Activated CD4-positive, alpha-beta T cell treated with anti-CD3 and anti-CD28 coated beads, Interleukin-2, amount 50 U/mL, for 1 hour (primary cell): ENCODE measurements at regions not wholly inside any gene's neighbourhood (a gene's known extent, or its start where the extent isn't known, plus 50 kb on each side); places are given as distances from the start of the nearest gene placed in this dataset.
"Not testable (repeated sequence)": the region's sequence is repeated elsewhere in the genome, so short reads cannot be mapped to it uniquely, and the experiment has no call there.

ENCODE experiments used
- DNase-seq: peaks from one replicate; pipeline ENCODE4 v3.0.0-alpha.2; 2020

GRCh38 chr3:82261013-82261412 is 499.6 kb upstream of the GBE1 start:
- DNase-seq: no peak

- DNase-seq: no peak
Measured at GRCh38 chr3:82259994-82260393, 498.5 kb upstream of the GBE1 start.

- DNase-seq: no peak
Measured at GRCh38 chr3:82240322-82240721, 478.9 kb upstream of the GBE1 start.

- DNase-seq: no peak
Measured at GRCh38 chr3:82236257-82236656, 474.8 kb upstream of the GBE1 start.

- DNase-seq: no peak
Measured at GRCh38 chr3:82229397-82229796, 468.0 kb upstream of the GBE1 start.

- no peak for DNase-seq
Measured at GRCh38 chr3:82224661-82225060, 463.2 kb upstream of the GBE1 start.

- no peak for DNase-seq
Measured at GRCh38 chr3:82222401-82222800, 461.0 kb upstream of the GBE1 start.

GRCh38 chr3:82217571-82217970 is 456.1 kb upstream of the GBE1 start:
- no peak for DNase-seq

- DNase-seq: no peak
Measured at GRCh38 chr3:82208002-82208710, 446.7 kb upstream of the GBE1 start.

GRCh38 chr3:82202269-82202668 is 440.8 kb upstream of the GBE1 start:
- no peak for DNase-seq

- DNase-seq: no peak
Measured at GRCh38 chr3:82201316-82201715, 439.9 kb upstream of the GBE1 start.

GRCh38 chr3:82198009-82198408 is 436.6 kb upstream of the GBE1 start:
- DNase-seq: no peak

- no peak for DNase-seq
Measured at GRCh38 chr3:82196645-82197044, 435.2 kb upstream of the GBE1 start.

- no peak for DNase-seq
Measured at GRCh38 chr3:82194870-82195269, 433.4 kb upstream of the GBE1 start.

GRCh38 chr3:82186017-82186416 is 424.6 kb upstream of the GBE1 start:
- no peak for DNase-seq

- DNase-seq: no peak
Measured at GRCh38 chr3:82179291-82179690, 417.8 kb upstream of the GBE1 start.

- DNase-seq: no peak
Measured at GRCh38 chr3:82178291-82178690, 416.8 kb upstream of the GBE1 start.

- DNase-seq: no peak
Measured at GRCh38 chr3:82177774-82178173, 416.3 kb upstream of the GBE1 start.

- no peak for DNase-seq
Measured at GRCh38 chr3:82165266-82165665, 403.8 kb upstream of the GBE1 start.

- no peak for DNase-seq
Measured at GRCh38 chr3:82163907-82164520, 402.6 kb upstream of the GBE1 start.

- no peak for DNase-seq
Measured at GRCh38 chr3:82157952-82158351, 396.5 kb upstream of the GBE1 start.

GRCh38 chr3:82153892-82154291 is 392.4 kb upstream of the GBE1 start:
- DNase-seq: not testable (repeated sequence)

GRCh38 chr3:82145742-82146141 is 384.3 kb upstream of the GBE1 start:
- no peak for DNase-seq

- DNase-seq: no peak
Measured at GRCh38 chr3:82144811-82145210, 383.4 kb upstream of the GBE1 start.
